ENCODE measurements at regions not wholly inside any gene's neighbourhood (a gene's known extent, or its start where the extent isn't known, plus 50 kb on each side); places are given as distances from the start of the nearest gene placed in this dataset.

GRCh38 chr1:229825042-229825441 lies 199.0 kb downstream of the URB2 start:
- no peak for DNase-seq

- no peak for DNase-seq
Observed at GRCh38 chr1:229828461-229828860, 202.4 kb downstream of the URB2 start.

- no peak for DNase-seq
Observed at GRCh38 chr1:229832695-229833094, 206.6 kb downstream of the URB2 start.

GRCh38 chr1:229834230-229834629 lies 208.2 kb downstream of the URB2 start:
- no peak for DNase-seq

GRCh38 chr1:229835226-229835625 lies 209.2 kb downstream of the URB2 start:
- DNase-seq: no peak

GRCh38 chr1:229836324-229836723 lies 210.3 kb downstream of the URB2 start:
- DNase-seq: no peak

- no peak for DNase-seq
Observed at GRCh38 chr1:229838204-229838603, 212.2 kb downstream of the URB2 start.

- DNase-seq: no peak
Observed at GRCh38 chr1:229839800-229840199, 213.8 kb downstream of the URB2 start.

GRCh38 chr1:229841230-229841629 lies 215.2 kb downstream of the URB2 start:
- no peak for DNase-seq

- no peak for DNase-seq
Observed at GRCh38 chr1:229842302-229843255, 216.5 kb downstream of the URB2 start.

GRCh38 chr1:229843627-229844238 lies 217.7 kb downstream of the URB2 start:
- DNase-seq: no peak

GRCh38 chr1:229844675-229845074 lies 218.6 kb downstream of the URB2 start:
- no peak for DNase-seq

GRCh38 chr1:229845410-229846138 lies 219.5 kb downstream of the URB2 start:
- no peak for DNase-seq

GRCh38 chr1:229846351-229846750 lies 220.3 kb downstream of the URB2 start:
- DNase-seq: no peak

- no peak for DNase-seq
Observed at GRCh38 chr1:229848752-229849677, 218.0 kb upstream of the GALNT2 start.

- no peak for DNase-seq
Observed at GRCh38 chr1:229851511-229851910, 215.5 kb upstream of the GALNT2 start.

- no peak for DNase-seq
Observed at GRCh38 chr1:229853751-229854150, 213.3 kb upstream of the GALNT2 start.

- no peak for DNase-seq
Observed at GRCh38 chr1:229854620-229855019, 212.4 kb upstream of the GALNT2 start.

GRCh38 chr1:229856009-229856650 lies 210.9 kb upstream of the GALNT2 start:
- DNase-seq: no peak

GRCh38 chr1:229857585-229857984 lies 209.5 kb upstream of the GALNT2 start:
- no peak for DNase-seq

- DNase-seq: no peak
Observed at GRCh38 chr1:229859026-229859425, 208.0 kb upstream of the GALNT2 start.

- no peak for DNase-seq
Observed at GRCh38 chr1:229860926-229861325, 206.1 kb upstream of the GALNT2 start.
